ENCODE measurements at regions not wholly inside any gene's neighbourhood (a gene's known extent, or its start where the extent isn't known, plus 50 kb on each side); places are given as distances from the start of the nearest gene placed in this dataset.

- H3K9me2 ChIP-seq (replicated peaks; ENCODE audit: insufficient read depth, low read length) = no peaks in the 10 kb centered on the region
- H3K4me3 ChIP-seq (ENCODE audit: insufficient read depth, low read length, poor library complexity, severe bottlenecking) = no peak overlapping the region
- no peaks in the 10 kb centered on the region for H3K9me3 ChIP-seq (ENCODE audit: insufficient read depth, low read length)
- no peaks in the 10 kb centered on the region for H3K79me2 ChIP-seq (ENCODE audit: insufficient read depth, low read length)
- TF ChIP-seq EZH2phosphoT487 (conservative IDR thresholded peaks at IDR 0.05; ENCODE audit: low read length) (no peak), CTCF (IDR thresholded peaks at IDR 0.05; ENCODE audit: insufficient read depth, low read length, poor library complexity, severe bottlenecking) (no peak)
- H4K20me1 ChIP-seq (ENCODE audit: low read depth, low read length) = no peaks in the 10 kb centered on the region
- H3K27ac ChIP-seq (ENCODE audit: low read depth, low read length) = no peak overlapping the region
- H3F3A ChIP-seq (ENCODE audit: insufficient read depth) = no peaks in the 10 kb centered on the region
- H2AFZ ChIP-seq (ENCODE audit: low read depth, low read length, severe bottlenecking) = no peak overlapping the region
- H3K9ac ChIP-seq (ENCODE audit: low read length) = no peak overlapping the region
- H3K4me2 ChIP-seq (ENCODE audit: low read depth, low read length, poor library complexity, severe bottlenecking) = no peak overlapping the region
- no peaks in the 10 kb centered on the region for H3K36me3 ChIP-seq (ENCODE audit: low read length)
- no peaks in the 10 kb centered on the region for H3K27me3 ChIP-seq (ENCODE audit: low read length)
Observed at GRCh38 chr10:118445535-118445934, 103.4 kb upstream of the FAM204A start.

- Histone ChIP-seq H4K20me1 (ENCODE audit: low read depth, low read length) (no peaks in the 10 kb centered on the region), H3K36me3 (ENCODE audit: low read length) (no peaks in the 10 kb centered on the region), H3K79me2 (ENCODE audit: insufficient read depth, low read length) (no peaks in the 10 kb centered on the region), H3K9me2 (replicated peaks; ENCODE audit: insufficient read depth, low read length) (no peaks in the 10 kb centered on the region), H3K9me3 (ENCODE audit: insufficient read depth, low read length) (no peaks in the 10 kb centered on the region), H2AFZ (ENCODE audit: low read depth, low read length, severe bottlenecking) (no peak overlapping the region), H3K4me3 (ENCODE audit: insufficient read depth, low read length, poor library complexity, severe bottlenecking) (no peak overlapping the region), H3K4me2 (ENCODE audit: low read depth, low read length, poor library complexity, severe bottlenecking) (no peak overlapping the region), H3K27me3 (ENCODE audit: low read length) (no peaks in the 10 kb centered on the region), H3K9ac (ENCODE audit: low read length) (no peak overlapping the region), H3F3A (ENCODE audit: insufficient read depth) (no peaks in the 10 kb centered on the region), H3K27ac (ENCODE audit: low read depth, low read length) (no peak overlapping the region)
- TF ChIP-seq CTCF (IDR thresholded peaks at IDR 0.05; ENCODE audit: insufficient read depth, low read length, poor library complexity, severe bottlenecking) (no peak), EZH2phosphoT487 (conservative IDR thresholded peaks at IDR 0.05; ENCODE audit: low read length) (no peak)
Observed at GRCh38 chr10:118444069-118444468, 101.9 kb upstream of the FAM204A start.

GRCh38 chr10:118442032-118442431 lies 99.9 kb upstream of the FAM204A start:
- H3K79me2 ChIP-seq (ENCODE audit: insufficient read depth, low read length) = no peaks in the 10 kb centered on the region
- H3K4me3 ChIP-seq (ENCODE audit: insufficient read depth, low read length, poor library complexity, severe bottlenecking) = no peak overlapping the region
- H4K20me1 ChIP-seq (ENCODE audit: low read depth, low read length) = no peaks in the 10 kb centered on the region
- no peak overlapping the region for H3K27ac ChIP-seq (ENCODE audit: low read depth, low read length)
- no peaks in the 10 kb centered on the region for H3K9me2 ChIP-seq (replicated peaks; ENCODE audit: insufficient read depth, low read length)
- H3K4me2 ChIP-seq (ENCODE audit: low read depth, low read length, poor library complexity, severe bottlenecking) = no peak overlapping the region
- H3K9me3 ChIP-seq (ENCODE audit: insufficient read depth, low read length) = no peaks in the 10 kb centered on the region
- H3K36me3 ChIP-seq (ENCODE audit: low read length) = no peaks in the 10 kb centered on the region
- no peak overlapping the region for H2AFZ ChIP-seq (ENCODE audit: low read depth, low read length, severe bottlenecking)
- H3K9ac ChIP-seq (ENCODE audit: low read length) = no peak overlapping the region
- no peaks in the 10 kb centered on the region for H3K27me3 ChIP-seq (ENCODE audit: low read length)
- TF ChIP-seq EZH2phosphoT487 (conservative IDR thresholded peaks at IDR 0.05; ENCODE audit: low read length) (no peak), CTCF (IDR thresholded peaks at IDR 0.05; ENCODE audit: insufficient read depth, low read length, poor library complexity, severe bottlenecking) (no peak)
- H3F3A ChIP-seq (ENCODE audit: insufficient read depth) = no peaks in the 10 kb centered on the region
